ENCODE measurements at regions not wholly inside any gene's neighbourhood (a gene's known extent, or its start where the extent isn't known, plus 50 kb on each side); places are given as distances from the start of the nearest gene placed in this dataset.

GRCh38 chr16:27678955-27679354, 129.0 kb downstream of the KATNIP start:
- DNase-seq (ENCODE audit: low spot score in 2 of 2), result no peak
- H3K4me3 ChIP-seq, result no peak overlapping the region
- TF ChIP-seq EP300 (IDR thresholded peaks at IDR 0.05) (no peak), POLR2A (IDR thresholded peaks at IDR 0.05) (no peak)
- TF ChIP-seq, protein P1, sequence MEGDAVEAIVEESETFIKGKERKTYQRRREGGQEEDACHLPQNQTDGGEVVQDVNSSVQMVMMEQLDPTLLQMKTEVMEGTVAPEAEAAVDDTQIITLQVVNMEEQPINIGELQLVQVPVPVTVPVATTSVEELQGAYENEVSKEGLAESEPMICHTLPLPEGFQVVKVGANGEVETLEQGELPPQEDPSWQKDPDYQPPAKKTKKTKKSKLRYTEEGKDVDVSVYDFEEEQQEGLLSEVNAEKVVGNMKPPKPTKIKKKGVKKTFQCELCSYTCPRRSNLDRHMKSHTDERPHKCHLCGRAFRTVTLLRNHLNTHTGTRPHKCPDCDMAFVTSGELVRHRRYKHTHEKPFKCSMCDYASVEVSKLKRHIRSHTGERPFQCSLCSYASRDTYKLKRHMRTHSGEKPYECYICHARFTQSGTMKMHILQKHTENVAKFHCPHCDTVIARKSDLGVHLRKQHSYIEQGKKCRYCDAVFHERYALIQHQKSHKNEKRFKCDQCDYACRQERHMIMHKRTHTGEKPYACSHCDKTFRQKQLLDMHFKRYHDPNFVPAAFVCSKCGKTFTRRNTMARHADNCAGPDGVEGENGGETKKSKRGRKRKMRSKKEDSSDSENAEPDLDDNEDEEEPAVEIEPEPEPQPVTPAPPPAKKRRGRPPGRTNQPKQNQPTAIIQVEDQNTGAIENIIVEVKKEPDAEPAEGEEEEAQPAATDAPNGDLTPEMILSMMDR (IDR thresholded peaks at IDR 0.05), result no peak
- no peaks in the 10 kb centered on the region for H3K4me1 ChIP-seq
- H3K27ac ChIP-seq, result no peak overlapping the region
- no peaks in the 10 kb centered on the region for H3K9me3 ChIP-seq
- 82 to 88% methylated on average over 3 of the region's 3 CpGs for WGBS, 2 donors
- H3K27me3 ChIP-seq, result no peaks in the 10 kb centered on the region
- H3K36me3 ChIP-seq, result peaks cover 0 to 80% (median 0%) of the 10 kb centered on the region in 3 donors

- no peak for TF ChIP-seq EP300 (IDR thresholded peaks at IDR 0.05)
- TF ChIP-seq, protein P1 (IDR thresholded peaks at IDR 0.05), result no peak
- H3K4me1 ChIP-seq, result no peaks in the 10 kb centered on the region
- H3K36me3 ChIP-seq, result peaks cover 0 to 70% (median 0%) of the 10 kb centered on the region in 3 donors
- 80 to 88% methylated on average over 7 of the region's 7 CpGs for WGBS, 2 donors
- no peak overlapping the region for H3K4me3 ChIP-seq
- no peak overlapping the region for H3K27ac ChIP-seq
- DNase-seq (ENCODE audit: low spot score in 2 of 2), result no peak
- H3K27me3 ChIP-seq, result no peaks in the 10 kb centered on the region
- no peaks in the 10 kb centered on the region for H3K9me3 ChIP-seq
These were observed 130.0 kb downstream of the KATNIP start for GRCh38 chr16:27679899-27680298.

- Histone ChIP-seq H3K4me1 (no peaks in the 10 kb centered on the region), H3K4me3 (no peak overlapping the region), H3K27ac (no peak overlapping the region), H3K9me3 (no peaks in the 10 kb centered on the region), H3K27me3 (no peaks in the 10 kb centered on the region), H3K36me3 (peaks cover 0 to 62% (median 0%) of the 10 kb centered on the region in 3 donors)
- TF ChIP-seq, protein P1 (IDR thresholded peaks at IDR 0.05), result no peak
- TF ChIP-seq EP300 (IDR thresholded peaks at IDR 0.05) (no peak), POLR2A (IDR thresholded peaks at IDR 0.05) (no peak)
- 98 to 99% methylated on average over 5 of the region's 5 CpGs for whole genome bisulfite sequencing, 2 donors
- no peak for DNase-seq (ENCODE audit: low spot score in 2 of 2)
These were observed 131.7 kb downstream of the KATNIP start for GRCh38 chr16:27681681-27682080.

GRCh38 chr16:27684047-27684446, 134.1 kb downstream of the KATNIP start:
- no peaks in the 10 kb centered on the region for H3K4me1 ChIP-seq
- no peak overlapping the region for H3K4me3 ChIP-seq
- H3K36me3 ChIP-seq, result peaks cover 0 to 45% (median 0%) of the 10 kb centered on the region in 3 donors
- H3K9me3 ChIP-seq, result no peaks in the 10 kb centered on the region
- no peak for DNase-seq (ENCODE audit: low spot score in 2 of 2)
- 90 to 94% methylated on average over 2 of the region's 2 CpGs for WGBS, 2 donors
- TF ChIP-seq, protein P1 (IDR thresholded peaks at IDR 0.05), result no peak
- no peak for TF ChIP-seq EP300 (IDR thresholded peaks at IDR 0.05)
- no peak for TF ChIP-seq POLR2A (IDR thresholded peaks at IDR 0.05)
- H3K27ac ChIP-seq, result no peak overlapping the region
- H3K27me3 ChIP-seq, result no peaks in the 10 kb centered on the region

DNA sequence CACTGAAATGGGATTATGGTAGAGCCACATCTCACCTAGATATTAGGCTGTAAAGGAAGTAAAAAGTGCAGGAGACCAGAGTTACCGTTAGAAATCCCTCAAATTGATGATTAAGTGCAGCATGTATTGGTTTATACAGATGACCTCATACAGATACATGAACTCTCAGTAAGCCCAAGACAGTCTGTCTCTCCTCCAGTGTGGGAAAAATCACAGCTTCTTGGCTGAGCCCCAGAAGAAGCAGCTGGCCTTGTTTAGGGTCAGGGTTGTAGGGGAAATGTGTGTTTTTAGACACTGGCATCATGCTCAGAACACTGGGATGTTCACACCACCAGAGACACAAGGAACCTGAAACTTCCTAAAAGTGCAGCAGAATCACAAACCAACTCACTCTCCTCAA, 135.9 kb downstream of the KATNIP start:
- DNase-seq (ENCODE audit: low spot score in 2 of 2), result no peak
- H3K36me3 ChIP-seq, result peaks cover 0 to 27% (median 0%) of the 10 kb centered on the region in 3 donors
- WGBS, 2 donors, result 30 to 40% methylated on average over 1 of the region's 1 CpG
- TF ChIP-seq, protein P1 (IDR thresholded peaks at IDR 0.05), result no peak
- H3K27ac ChIP-seq, result no peak overlapping the region
- no peak overlapping the region for H3K4me3 ChIP-seq
- H3K27me3 ChIP-seq, result no peaks in the 10 kb centered on the region
- peaks cover 0 to 5% (median 0%) of the 10 kb centered on the region in 4 donors for H3K4me1 ChIP-seq
- no peaks in the 10 kb centered on the region for H3K9me3 ChIP-seq
